Superior temporal gyrus (tissue), 1 donor: ENCODE measurements at regions not wholly inside any gene's neighbourhood (a gene's known extent, or its start where the extent isn't known, plus 50 kb on each side); places are given as distances from the start of the nearest gene placed in this dataset.

ENCODE experiments used
- DNase-seq: peaks from one replicate; pipeline ENCODE4 v3.0.0-alpha.2; 2016; ENCODE audit errors: extremely low spot score

GRCh38 chr13:66071608-66072007, 1158.5 kb downstream of the PCDH9 start:
- no peak for DNase-seq

GRCh38 chr13:66071029-66071428, 1159.1 kb downstream of the PCDH9 start:
- no peak for DNase-seq

GRCh38 chr13:66069570-66069969, 1160.6 kb downstream of the PCDH9 start:
- DNase-seq = no peak

GRCh38 chr13:66068683-66069082, 1161.5 kb downstream of the PCDH9 start:
- no peak for DNase-seq

- no peak for DNase-seq
Observed at GRCh38 chr13:66048888-66049287, 1181.2 kb downstream of the PCDH9 start.

- no peak for DNase-seq
Observed at GRCh38 chr13:66040506-66040905, 1189.6 kb downstream of the PCDH9 start.

GRCh38 chr13:66037096-66037495, 1193.0 kb downstream of the PCDH9 start:
- DNase-seq = no peak

GRCh38 chr13:66036636-66037035, 1193.5 kb downstream of the PCDH9 start:
- DNase-seq = no peak

GRCh38 chr13:66036024-66036614, 1194.0 kb downstream of the PCDH9 start:
- DNase-seq = no peak

GRCh38 chr13:66033924-66034323, 1196.2 kb downstream of the PCDH9 start:
- no peak for DNase-seq

GRCh38 chr13:66021846-66022245, 1208.3 kb downstream of the PCDH9 start:
- no peak for DNase-seq

- no peak for DNase-seq
Observed at GRCh38 chr13:66014771-66015170, 1215.4 kb downstream of the PCDH9 start.

- DNase-seq = no peak
Observed at GRCh38 chr13:66009241-66009640, 1220.9 kb downstream of the PCDH9 start.

GRCh38 chr13:66003558-66003957, 1226.6 kb downstream of the PCDH9 start:
- DNase-seq = no peak

GRCh38 chr13:66001140-66001539, 1229.0 kb downstream of the PCDH9 start:
- no peak for DNase-seq

- DNase-seq = no peak
Observed at GRCh38 chr13:65999411-65999810, 1230.7 kb downstream of the PCDH9 start.

GRCh38 chr13:65990684-65991083, 1239.5 kb downstream of the PCDH9 start:
- no peak for DNase-seq

GRCh38 chr13:65985612-65986011, 1244.5 kb downstream of the PCDH9 start:
- DNase-seq = no peak

GRCh38 chr13:65977525-65977924, 1252.6 kb downstream of the PCDH9 start:
- no peak for DNase-seq

GRCh38 chr13:65971541-65971940, 1258.6 kb downstream of the PCDH9 start:
- peak; percentile 46 for DNase-seq

- DNase-seq = peak; percentile 35
Observed at GRCh38 chr13:65966991-65967451, 1263.1 kb downstream of the PCDH9 start.

- no peak for DNase-seq
Observed at GRCh38 chr13:65965501-65965900, 1264.6 kb downstream of the PCDH9 start.

GRCh38 chr13:65964672-65965071, 1265.5 kb downstream of the PCDH9 start:
- DNase-seq = no peak

- no peak for DNase-seq
Observed at GRCh38 chr13:65959305-65959704, 1270.8 kb downstream of the PCDH9 start.
